ENCODE measurements at regions not wholly inside any gene's neighbourhood (a gene's known extent, or its start where the extent isn't known, plus 50 kb on each side); places are given as distances from the start of the nearest gene placed in this dataset.

DNA sequence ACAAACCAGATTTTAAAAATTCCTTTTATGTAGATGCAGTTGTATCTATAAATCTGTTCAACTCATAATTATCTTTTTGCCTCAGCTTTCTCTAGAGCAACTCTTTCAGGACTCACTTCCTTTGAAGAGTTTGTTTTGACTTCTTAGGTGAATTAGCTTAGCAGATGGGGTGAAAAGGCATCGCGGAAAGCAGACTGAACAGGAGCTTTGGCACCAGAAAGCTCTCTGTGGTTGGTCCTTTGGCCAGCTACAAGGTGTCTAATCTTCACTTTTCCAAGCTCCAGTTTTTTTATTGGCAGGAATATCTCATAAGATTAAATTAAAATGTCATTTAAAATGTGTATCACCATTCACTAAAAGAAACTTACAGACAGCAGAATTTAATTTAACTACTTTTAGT, 60.6 kb upstream of the KLF12 start:
- H3K9me3 Mint-ChIP-seq = no peaks in the 10 kb centered on the region
- no peaks in the 10 kb centered on the region for H3K36me3 Mint-ChIP-seq (ENCODE audit: low read depth)
- H3K4me1 Mint-ChIP-seq (ENCODE audit: low read depth) = peaks cover 8% of the 10 kb centered on the region
- no peak overlapping the region for H3K27ac Mint-ChIP-seq
- H3K4me3 Mint-ChIP-seq = no peak overlapping the region
- no peak for DNase-seq (ENCODE audit: low spot score)
- H3K27me3 Mint-ChIP-seq (ENCODE audit: low read depth) = peaks cover 13% of the 10 kb centered on the region

DNA sequence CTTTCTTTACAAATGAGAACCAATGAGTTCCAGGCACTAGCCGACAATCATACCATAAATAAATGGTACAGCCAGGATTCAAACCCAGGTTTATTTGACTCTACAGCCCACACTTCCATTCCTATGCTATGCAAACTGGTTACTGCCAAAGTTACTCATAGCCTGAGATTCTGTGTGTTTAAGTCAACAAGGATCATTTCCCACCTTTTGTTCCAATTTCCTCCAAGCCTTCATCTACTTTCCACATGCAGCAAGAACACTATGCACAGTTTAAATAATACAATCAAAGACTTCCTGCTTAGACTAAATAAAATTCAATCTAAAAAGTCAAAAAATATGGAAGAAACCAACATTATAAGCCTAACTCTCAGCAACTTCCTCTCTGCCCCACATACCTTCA, 59.2 kb upstream of the KLF12 start:
- DNase-seq (ENCODE audit: low spot score) = no peak
- Mint-ChIP-seq H3K36me3 (ENCODE audit: low read depth) (no peaks in the 10 kb centered on the region), H3K4me3 (no peak overlapping the region), H3K9me3 (no peaks in the 10 kb centered on the region), H3K27me3 (ENCODE audit: low read depth) (peaks cover 10% of the 10 kb centered on the region), H3K27ac (no peak overlapping the region), H3K4me1 (ENCODE audit: low read depth) (peaks cover 8% of the 10 kb centered on the region)

DNA sequence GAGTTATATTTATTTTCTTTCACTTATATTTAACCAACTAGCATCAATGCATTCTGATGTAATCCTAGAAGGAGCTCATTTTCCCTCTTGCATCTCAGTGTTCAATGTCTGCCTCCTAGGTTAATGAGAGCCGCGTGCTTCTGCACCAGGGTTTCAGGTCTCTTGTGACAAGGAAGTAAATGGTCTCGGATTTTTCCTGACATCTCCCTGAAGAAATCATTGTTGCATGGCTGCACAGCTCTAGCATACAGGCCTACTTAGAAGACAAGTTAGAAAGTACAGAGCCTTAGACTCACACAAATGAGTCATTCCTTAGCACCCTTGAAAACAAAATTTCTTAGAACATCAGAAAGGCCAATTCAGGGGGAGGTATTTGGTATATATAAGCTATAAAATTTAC, 57.2 kb upstream of the KLF12 start:
- Mint-ChIP-seq H3K4me1 (ENCODE audit: low read depth) (peaks cover 8% of the 10 kb centered on the region), H3K27me3 (ENCODE audit: low read depth) (peaks cover 8% of the 10 kb centered on the region), H3K27ac (no peak overlapping the region), H3K9me3 (no peaks in the 10 kb centered on the region), H3K4me3 (no peak overlapping the region), H3K36me3 (ENCODE audit: low read depth) (no peaks in the 10 kb centered on the region)
- DNase-seq (ENCODE audit: low spot score) = no peak

DNA sequence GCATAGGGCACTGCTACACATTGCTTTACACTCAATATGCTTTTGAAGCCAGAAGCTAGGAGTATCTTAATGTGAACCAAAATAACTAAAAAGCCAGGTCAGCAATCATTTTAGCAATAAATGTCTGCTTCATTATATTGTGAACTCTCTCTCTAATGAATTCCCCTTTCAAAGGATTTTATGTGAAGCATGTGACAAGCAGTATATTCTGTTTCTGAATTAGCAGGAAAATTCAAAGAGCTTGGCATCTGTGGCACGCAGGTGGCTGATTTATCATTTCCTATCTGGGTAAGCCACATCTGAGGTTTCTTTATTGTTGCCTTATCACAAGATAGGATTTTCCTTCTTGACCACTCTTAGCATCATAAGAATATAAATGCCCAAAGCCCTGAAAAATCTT, 56.8 kb upstream of the KLF12 start:
- no peak overlapping the region for H3K4me3 Mint-ChIP-seq
- H3K27ac Mint-ChIP-seq = no peak overlapping the region
- H3K27me3 Mint-ChIP-seq (ENCODE audit: low read depth) = peaks cover 6% of the 10 kb centered on the region
- H3K4me1 Mint-ChIP-seq (ENCODE audit: low read depth) = peaks cover 8% of the 10 kb centered on the region
- no peak for DNase-seq (ENCODE audit: low spot score)
- H3K36me3 Mint-ChIP-seq (ENCODE audit: low read depth) = no peaks in the 10 kb centered on the region
- H3K9me3 Mint-ChIP-seq = no peaks in the 10 kb centered on the region

DNA sequence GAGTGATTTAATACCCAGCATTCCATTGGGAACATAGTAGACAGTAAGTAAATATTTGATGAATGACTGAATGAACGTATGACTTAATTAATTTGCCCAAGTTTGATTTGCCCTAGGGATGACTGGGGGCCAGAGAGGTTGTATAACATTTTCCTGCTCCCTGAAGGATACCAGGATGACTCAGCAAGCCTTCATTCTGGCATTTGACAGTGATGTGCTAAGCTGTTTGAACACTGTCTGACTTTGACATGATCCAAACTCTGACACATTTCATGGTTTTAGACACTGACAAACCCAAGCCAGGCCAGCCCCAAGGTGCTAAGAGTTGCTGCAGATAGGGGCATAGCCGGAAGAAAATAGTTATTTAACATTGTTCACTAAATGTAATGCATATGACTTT, 53.4 kb upstream of the KLF12 start:
- H3K36me3 Mint-ChIP-seq (ENCODE audit: low read depth) = no peaks in the 10 kb centered on the region
- H3K27ac Mint-ChIP-seq = no peak overlapping the region
- no peak overlapping the region for H3K4me3 Mint-ChIP-seq
- peaks cover 6% of the 10 kb centered on the region for H3K27me3 Mint-ChIP-seq (ENCODE audit: low read depth)
- DNase-seq (ENCODE audit: low spot score) = no peak
- peaks cover 8% of the 10 kb centered on the region for H3K4me1 Mint-ChIP-seq (ENCODE audit: low read depth)
- H3K9me3 Mint-ChIP-seq = no peaks in the 10 kb centered on the region

DNA sequence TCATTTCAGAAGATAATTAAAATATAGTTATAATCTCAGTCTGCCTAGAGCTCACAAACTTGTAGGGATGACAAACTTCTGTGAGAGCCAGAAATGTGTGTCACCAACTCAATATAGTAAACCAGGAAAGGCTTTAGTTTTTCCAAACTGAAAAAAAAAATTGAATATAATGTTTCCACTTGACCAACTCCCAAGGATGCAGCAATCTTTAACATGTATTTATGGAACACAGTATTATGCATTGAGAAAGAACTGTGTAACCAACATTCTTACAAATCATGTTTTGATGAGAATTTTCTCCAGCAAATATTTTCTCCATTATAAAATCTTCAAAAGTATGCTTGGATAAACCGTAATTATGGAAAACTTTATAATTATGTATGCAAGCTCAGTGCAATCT, 50.1 kb upstream of the KLF12 start:
- DNase-seq (ENCODE audit: low spot score) = no peak
- Mint-ChIP-seq H3K27ac (no peak overlapping the region), H3K4me3 (no peak overlapping the region), H3K4me1 (ENCODE audit: low read depth) (no peaks in the 10 kb centered on the region), H3K9me3 (no peaks in the 10 kb centered on the region), H3K36me3 (ENCODE audit: low read depth) (no peaks in the 10 kb centered on the region), H3K27me3 (ENCODE audit: low read depth) (peaks cover 20% of the 10 kb centered on the region)

Data from T-helper 2 cell treated with Interferon-gamma antibody and Interleukin-4, amounts not matched to agents 5 μg/mL and 100 μg/mL, for 36 hours (primary cell).